GM12878 (cell line): ENCODE measurements at regions not wholly inside any gene's neighbourhood (a gene's known extent, or its start where the extent isn't known, plus 50 kb on each side); places are given as distances from the start of the nearest gene placed in this dataset.

ENCODE experiments used
- SIN3A ChIP-seq: IDR thresholded peaks from 2 replicates; pipeline ENCODE4 v1.6.1; 2012; ENCODE audit warnings: low read depth, low read length, improper control_type of control experiment
- ZNF274 ChIP-seq: IDR thresholded peaks from one replicate; pipeline ENCODE4 v1.8.0; 2011; ENCODE audit not compliant: insufficient read length, insufficient read depth
- ZNF622 ChIP-seq: fragments of 450-650 bp; IDR thresholded peaks from 2 replicates; pipeline ENCODE4 v1.6.1; 2017; ENCODE audit warnings: mild to moderate bottlenecking, inconsistent platforms
- TF ChIP-seq, protein P1 (sequence below): fragments of 450-650 bp; IDR thresholded peaks from 2 replicates; pipeline ENCODE4 v1.6.1; 2014; ENCODE audit warnings: mild to moderate bottlenecking

DNA sequence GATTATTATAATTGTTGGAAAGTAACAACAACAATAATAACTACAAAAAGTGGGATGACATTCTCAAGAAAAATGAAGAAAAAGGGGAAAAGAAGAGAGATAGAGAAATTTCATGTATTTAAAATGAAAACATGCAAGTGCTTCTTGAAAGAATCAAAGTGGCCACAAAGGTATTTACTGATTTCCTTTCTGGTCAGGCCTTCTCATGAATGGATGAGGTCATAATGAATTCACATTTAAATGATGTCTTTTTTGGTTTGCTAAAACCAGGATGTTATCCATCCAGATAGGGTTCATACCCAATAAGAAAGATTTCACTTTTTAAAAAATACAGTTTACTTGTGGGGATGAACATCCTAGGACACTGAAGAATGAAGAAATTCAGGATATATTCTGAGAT, 446.4 kb upstream of the PTGER4 start:
- TF ChIP-seq ZNF274 (no peak), SIN3A (no peak), ZNF622 (no peak)
- TF ChIP-seq, protein P1, sequence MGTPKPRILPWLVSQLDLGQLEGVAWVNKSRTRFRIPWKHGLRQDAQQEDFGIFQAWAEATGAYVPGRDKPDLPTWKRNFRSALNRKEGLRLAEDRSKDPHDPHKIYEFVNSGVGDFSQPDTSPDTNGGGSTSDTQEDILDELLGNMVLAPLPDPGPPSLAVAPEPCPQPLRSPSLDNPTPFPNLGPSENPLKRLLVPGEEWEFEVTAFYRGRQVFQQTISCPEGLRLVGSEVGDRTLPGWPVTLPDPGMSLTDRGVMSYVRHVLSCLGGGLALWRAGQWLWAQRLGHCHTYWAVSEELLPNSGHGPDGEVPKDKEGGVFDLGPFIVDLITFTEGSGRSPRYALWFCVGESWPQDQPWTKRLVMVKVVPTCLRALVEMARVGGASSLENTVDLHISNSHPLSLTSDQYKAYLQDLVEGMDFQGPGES, result no peak
